Spleen (tissue), 11 donors: ENCODE measurements at regions not wholly inside any gene's neighbourhood (a gene's known extent, or its start where the extent isn't known, plus 50 kb on each side); places are given as distances from the start of the nearest gene placed in this dataset.

ENCODE experiments used
- DNase-seq: peaks from one replicate; pipeline ENCODE4 v3.0.0-alpha.2; 2020
- H3K27ac ChIP-seq, 8 donors: fragments of 200-600 bp; sonication (generic) in 7 of 8; 1 replicate in 4 of 8; 2 replicates in 4 of 8; pipeline versions ENCODE4 v1.5.0 to v1.8.0; 2016 to 2021; ENCODE audit warnings: inconsistent platforms in 4 of 8, mild to moderate bottlenecking in 4 of 8, moderate library complexity in 1 of 8
- H3K27me3 ChIP-seq, 7 donors: fragments of 200-600 bp; sonication (generic) in 6 of 7; replicated peaks in 1 of 7; 1 replicate in 4 of 7; 2 replicates in 3 of 7; pipeline versions ENCODE4 v1.5.0 to v1.8.0; 2016 to 2021; ENCODE audit warnings: inconsistent platforms in 3 of 7, mild to moderate bottlenecking in 1 of 7
- H3K36me3 ChIP-seq, 6 donors: fragments of 200-600 bp; sonication (generic) in 5 of 6; 1 replicate in 4 of 6; 2 replicates in 2 of 6; pipeline versions ENCODE4 v1.5.0 to v1.8.0; 2016 to 2021; ENCODE audit warnings: inconsistent platforms in 2 of 6
- H3K4me1 ChIP-seq, 6 donors: fragments of 200-600 bp; sonication (generic) in 5 of 6; 1 replicate in 3 of 6; 2 replicates in 3 of 6; pipeline versions ENCODE4 v1.5.0 to v1.8.0; 2016 to 2021; ENCODE audit warnings: inconsistent platforms in 3 of 6
- H3K4me3 ChIP-seq, 8 donors: fragments of 200-600 bp; sonication (generic) in 7 of 8; 1 replicate in 4 of 8; 2 replicates in 4 of 8; pipeline versions ENCODE4 v1.5.0 to v1.8.0; 2016 to 2021; ENCODE audit warnings: inconsistent platforms in 4 of 8, mild to moderate bottlenecking in 4 of 8, moderate library complexity in 2 of 8
- H3K9me3 ChIP-seq, 8 donors: fragments of 200-600 bp; sonication (generic) in 7 of 8; 1 replicate in 4 of 8; 2 replicates in 4 of 8; pipeline versions ENCODE4 v1.5.0 to v1.8.0; 2016 to 2021; ENCODE audit warnings: inconsistent platforms in 4 of 8
- CTCF ChIP-seq, 11 experiments: fragments of 200-600 bp in 7 of 11; fragments of 450-650 bp in 4 of 11; sonication (generic) in 4 of 11; IDR thresholded peaks in 8 of 11; conservative IDR thresholded peaks in 3 of 11; 1 replicate in 7 of 11; 2 replicates in 4 of 11; pipeline versions ENCODE4 v1.4.0 to v1.8.0; 2016 to 2021; ENCODE audit warnings: antibody characterized with exemption in 11 of 11, inconsistent platforms in 4 of 11, mild to moderate bottlenecking in 1 of 11
- POLR2A ChIP-seq, 3 donors: fragments of 450-650 bp; IDR thresholded peaks; one replicate each; pipeline ENCODE4 v1.5.1; 2017; ENCODE audit warnings: antibody characterized with exemption in 3 of 3, mild to moderate bottlenecking in 1 of 3
- POLR2AphosphoS5 ChIP-seq, 3 donors: sonication (generic); formaldehyde crosslinking; IDR thresholded peaks; one replicate each; pipeline ENCODE4 v1.5.1; 2017; ENCODE audit warnings: antibody characterized with exemption in 3 of 3
- WGBS, 5 donors: extraction: QIAGEN DNeasy Blood & Tissue Kit in 3 of 5; methylation state at CpG; one replicate each; pipeline versions ENCODE4 v1.1.5 to v1.1.7; 2013 to 2018; 5-methylcytosine and 5-hydroxymethylcytosine counted together
- intact Hi-C: fragments of 100-400 bp; cut with DNase I; formaldehyde crosslinking; loops from one replicate; pipeline ENCODE4 v1.15.0; 2023; ENCODE audit warnings: low total_unique reads
- donor health status: healthy with polysubstance abuse.
- donor health status: DM: no; HTN: no; CAD: no; lungs with moderate emphysema.
- donor health status: DM: no; HTN: no; CAD: no.
- donor health status: Bipolar disorder and iron deficiency.
- donor health status: healthy.
- donor health status: DM: no; HTN: no; CAD: no.
- donor health status: DM: yes; HTN: yes; CAD: no.

- WGBS, 5 donors: 73 to 83% (median 76%) methylated on average over 3 of the region's 3 CpGs
- peaks cover 0 to 6% (median 0%) of the 10 kb centered on the region in 8 donors for H3K9me3 ChIP-seq
- no peaks in the 10 kb centered on the region for H3K4me1 ChIP-seq
- no peak for DNase-seq
- H3K27ac ChIP-seq: no peak overlapping the region
- no peak overlapping the region for H3K4me3 ChIP-seq
- intact Hi-C loops: no loop called here
- H3K27me3 ChIP-seq: no peaks in the 10 kb centered on the region
- H3K36me3 ChIP-seq: no peaks in the 10 kb centered on the region
- TF ChIP-seq POLR2A (IDR thresholded peaks at IDR 0.05): no peak
- no peak for TF ChIP-seq CTCF (IDR thresholded peaks at IDR 0.05 in 8 of 11, conservative IDR thresholded peaks at IDR 0.05 in 3 of 11)
- TF ChIP-seq POLR2AphosphoS5 (IDR thresholded peaks at IDR 0.05): no peak
Observed at GRCh38 chr2:24423095-24423494, 62.8 kb upstream of the ITSN2 start.

- no peak overlapping the region for H3K27ac ChIP-seq
- peaks cover 0 to 6% (median 0%) of the 10 kb centered on the region in 8 donors for H3K9me3 ChIP-seq
- no peaks in the 10 kb centered on the region for H3K27me3 ChIP-seq
- DNase-seq: no peak
- TF ChIP-seq POLR2A (IDR thresholded peaks at IDR 0.05) (no peak), CTCF (IDR thresholded peaks at IDR 0.05 in 8 of 11, conservative IDR thresholded peaks at IDR 0.05 in 3 of 11) (peak in 9 of 11 experiments; percentile 22 to 58 (median 55))
- WGBS, 5 donors: 24 to 28% (median 27%) methylated on average over 4 of the region's 4 CpGs
- intact Hi-C loops: no loop called here
- no peak overlapping the region for H3K4me3 ChIP-seq
- H3K36me3 ChIP-seq: no peaks in the 10 kb centered on the region
- no peaks in the 10 kb centered on the region for H3K4me1 ChIP-seq
Observed at GRCh38 chr2:24421668-24422067, 61.3 kb upstream of the ITSN2 start.

DNA sequence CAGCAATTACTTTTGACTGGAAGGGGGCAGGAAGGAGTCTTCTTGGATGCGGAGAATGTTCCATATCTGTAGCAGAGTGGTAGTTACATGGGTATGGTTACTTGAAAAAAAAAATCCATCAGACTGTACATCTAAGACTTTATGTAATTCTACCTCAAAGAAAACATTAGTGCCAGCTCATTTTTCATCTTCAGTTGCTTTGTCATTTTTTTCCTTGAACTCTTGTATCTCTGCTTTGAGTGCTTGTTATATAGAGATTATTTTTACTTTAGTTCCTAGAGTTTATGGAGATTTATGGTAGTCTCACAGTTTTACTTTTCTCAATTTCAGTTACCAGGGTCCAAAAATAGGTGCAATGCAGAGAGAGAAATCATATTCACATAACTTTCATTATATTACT lies 60.0 kb upstream of the ITSN2 start:
- H3K36me3 ChIP-seq: no peaks in the 10 kb centered on the region
- no peak for DNase-seq
- no peak overlapping the region for H3K4me3 ChIP-seq
- intact Hi-C loops: no loop called here
- H3K27ac ChIP-seq: no peak overlapping the region
- H3K4me1 ChIP-seq: no peaks in the 10 kb centered on the region
- H3K9me3 ChIP-seq: peaks cover 0 to 6% (median 0%) of the 10 kb centered on the region in 8 donors
- no peaks in the 10 kb centered on the region for H3K27me3 ChIP-seq
- TF ChIP-seq POLR2A (IDR thresholded peaks at IDR 0.05) (no peak), POLR2AphosphoS5 (IDR thresholded peaks at IDR 0.05) (no peak), CTCF (IDR thresholded peaks at IDR 0.05 in 8 of 11, conservative IDR thresholded peaks at IDR 0.05 in 3 of 11) (no peak)
- 0 to 51% (median 45%) methylated on average over 1 of the region's 1 CpG for WGBS, 5 donors

DNA sequence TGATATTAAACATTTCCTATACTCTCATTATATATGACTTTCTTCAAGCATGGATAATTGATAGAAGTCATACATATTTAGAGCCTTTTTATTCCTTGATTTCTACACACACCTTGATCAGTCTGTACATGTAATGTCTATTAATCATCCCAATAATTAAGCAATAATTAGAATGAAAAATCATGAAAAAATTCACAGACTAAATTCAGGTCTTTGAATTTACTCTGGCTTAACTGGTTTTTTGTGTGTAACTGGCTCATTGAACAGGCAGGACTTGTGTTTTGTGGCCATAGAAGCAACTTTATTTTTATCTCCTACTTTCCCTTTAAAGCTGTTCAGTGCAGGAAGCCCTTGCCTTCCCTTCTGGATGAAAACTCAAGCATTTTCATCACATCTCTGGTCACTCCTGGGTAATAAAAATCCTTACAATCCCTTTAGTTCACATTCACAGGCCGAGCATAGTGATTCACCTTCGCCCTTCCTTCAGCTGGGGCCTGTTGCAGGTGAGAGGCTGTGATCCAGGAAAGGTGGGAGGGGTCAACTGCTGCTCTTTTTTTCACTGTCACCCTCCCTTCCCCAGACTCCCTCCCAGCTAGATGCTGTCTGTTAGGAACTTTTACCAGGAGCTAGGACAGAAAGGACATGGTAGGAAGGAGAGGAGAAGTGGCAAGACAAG lies 58.0 kb upstream of the ITSN2 start:
- DNase-seq: no peak
- Histone ChIP-seq H3K36me3 (no peaks in the 10 kb centered on the region), H3K9me3 (peaks cover 0 to 6% (median 0%) of the 10 kb centered on the region in 8 donors), H3K4me1 (no peaks in the 10 kb centered on the region), H3K27me3 (no peaks in the 10 kb centered on the region), H3K4me3 (no peak overlapping the region), H3K27ac (no peak overlapping the region)
- intact Hi-C loops: no loop called here
- 86 to 98% (median 87%) methylated on average over 2 of the region's 2 CpGs for WGBS, 5 donors
- TF ChIP-seq POLR2A (IDR thresholded peaks at IDR 0.05): no peak
- no peak for TF ChIP-seq CTCF (IDR thresholded peaks at IDR 0.05 in 8 of 11, conservative IDR thresholded peaks at IDR 0.05 in 3 of 11)
- no peak for TF ChIP-seq POLR2AphosphoS5 (IDR thresholded peaks at IDR 0.05)
